NCI-H2081 (cell line): ENCODE measurements at regions not wholly inside any gene's neighbourhood (a gene's known extent, or its start where the extent isn't known, plus 50 kb on each side); places are given as distances from the start of the nearest gene placed in this dataset.

Experiments
- DNase-seq, 2 experiments: peaks; one replicate each; lab custom pipeline; 2025; lab: John Stamatoyannopoulos, UW

- DNase-seq, result peak; percentile 9 to 16
Observed at GRCh38 chr17:51487947-51488346, 227.6 kb downstream of the UTP18 start.

- no peak for DNase-seq
Observed at GRCh38 chr17:51491416-51491815, 231.1 kb downstream of the UTP18 start.

- no peak for DNase-seq
Observed at GRCh38 chr17:51493206-51493605, 232.9 kb downstream of the UTP18 start.

GRCh38 chr17:51496378-51496777, 236.0 kb downstream of the UTP18 start:
- peak in 1 of 2 experiments; percentile 29 for DNase-seq

GRCh38 chr17:51499897-51500296, 239.6 kb downstream of the UTP18 start:
- DNase-seq, result no peak

GRCh38 chr17:51500454-51500853, 240.1 kb downstream of the UTP18 start:
- no peak for DNase-seq

GRCh38 chr17:51505450-51505849, 245.1 kb downstream of the UTP18 start:
- no peak for DNase-seq

GRCh38 chr17:51507444-51507843, 247.1 kb downstream of the UTP18 start:
- peak; percentile 40 to 83 for DNase-seq

- peak; percentile 15 to 70 for DNase-seq
Observed at GRCh38 chr17:51508048-51508447, 247.7 kb downstream of the UTP18 start.

- DNase-seq, result no peak
Observed at GRCh38 chr17:51510940-51511339, 250.6 kb downstream of the UTP18 start.

GRCh38 chr17:51512220-51512907, 252.0 kb downstream of the UTP18 start:
- no peak for DNase-seq

GRCh38 chr17:51516924-51517323, 256.6 kb downstream of the UTP18 start:
- no peak for DNase-seq

- DNase-seq, result no peak
Observed at GRCh38 chr17:51524524-51524923, 264.2 kb downstream of the UTP18 start.

- DNase-seq, result no peak
Observed at GRCh38 chr17:51526507-51526906, 266.2 kb downstream of the UTP18 start.

- DNase-seq, result no peak
Observed at GRCh38 chr17:51527225-51527982, 267.1 kb downstream of the UTP18 start.

- DNase-seq, result no peak
Observed at GRCh38 chr17:51528111-51528510, 267.8 kb downstream of the UTP18 start.

GRCh38 chr17:51533219-51533618, 272.9 kb downstream of the UTP18 start:
- no peak for DNase-seq

GRCh38 chr17:51533821-51534220, 273.5 kb downstream of the UTP18 start:
- DNase-seq, result no peak

- DNase-seq, result no peak
Observed at GRCh38 chr17:51536627-51537026, 276.3 kb downstream of the UTP18 start.

GRCh38 chr17:51537996-51538550, 277.7 kb downstream of the UTP18 start:
- peak; percentile 5 to 39 for DNase-seq

- DNase-seq, result peak in 1 of 2 experiments; percentile 13
Observed at GRCh38 chr17:51540151-51540550, 279.8 kb downstream of the UTP18 start.

- no peak for DNase-seq
Observed at GRCh38 chr17:51541215-51541614, 280.9 kb downstream of the UTP18 start.

- DNase-seq, result no peak
Observed at GRCh38 chr17:51546114-51546513, 285.8 kb downstream of the UTP18 start.
